Loucy (cell line): ENCODE measurements at regions not wholly inside any gene's neighbourhood (a gene's known extent, or its start where the extent isn't known, plus 50 kb on each side); places are given as distances from the start of the nearest gene placed in this dataset.

ENCODE experiments used
- H2AFZ ChIP-seq: fragments of 200-600 bp; sonication (generic); 2 replicates; pipeline ENCODE4 v1.6.0; 2016; ENCODE audit warnings: antibody characterized with exemption, mild to moderate bottlenecking, low read length, moderate library complexity
- H3F3A ChIP-seq: fragments of 200-600 bp; 2 replicates; pipeline ENCODE4 v1.6.0; 2016; ENCODE audit warnings: antibody characterized with exemption, low read depth, mild to moderate bottlenecking
- H3K27me3 ChIP-seq: fragments of 200-600 bp; sonication (generic); 2 replicates; pipeline ENCODE4 v1.6.1; 2014; ENCODE audit warnings: low read length, mild to moderate bottlenecking; ENCODE audit not compliant: insufficient read depth, poor library complexity, severe bottlenecking
- H3K36me3 ChIP-seq: fragments of 200-600 bp; sonication (generic); 2 replicates; pipeline ENCODE4 v1.6.1; 2016; ENCODE audit warnings: low read length; ENCODE audit not compliant: insufficient read depth
- H3K4me1 ChIP-seq: fragments of 200-600 bp; sonication (generic); 2 replicates; pipeline ENCODE4 v1.5.1; 2014; ENCODE audit warnings: low read length, mild to moderate bottlenecking; ENCODE audit not compliant: insufficient read depth, poor library complexity, severe bottlenecking
- H3K4me2 ChIP-seq: fragments of 200-600 bp; sonication (generic); 2 replicates; pipeline ENCODE4 v1.6.0; 2014; ENCODE audit warnings: antibody characterized with exemption, low read length, low read depth, mild to moderate bottlenecking; ENCODE audit not compliant: poor library complexity, severe bottlenecking
- H3K4me3 ChIP-seq: fragments of 200-600 bp; sonication (generic); 2 replicates; pipeline ENCODE4 v1.5.1; 2014; ENCODE audit warnings: low read length, mild to moderate bottlenecking, mixed read lengths; ENCODE audit not compliant: poor library complexity, severe bottlenecking
- H3K79me2 ChIP-seq: fragments of 200-600 bp; sonication (generic); 2 replicates; pipeline ENCODE4 v1.6.1; 2014; ENCODE audit warnings: low read length; ENCODE audit not compliant: insufficient read depth
- H3K9ac ChIP-seq: fragments of 200-600 bp; sonication (generic); 2 replicates; pipeline ENCODE4 v1.6.0; 2014; ENCODE audit warnings: mild to moderate bottlenecking, low read depth, low read length, moderate library complexity; ENCODE audit not compliant: poor library complexity, severe bottlenecking
- H3K9me2 ChIP-seq: fragments of 200-600 bp; sonication (generic); replicated peaks from 2 replicates; pipeline ENCODE4 v1.6.1; 2016; ENCODE audit warnings: low read depth, low read length, mixed read lengths
- H3K9me3 ChIP-seq: fragments of 200-600 bp; sonication (generic); 2 replicates; pipeline ENCODE4 v1.6.1; 2014; ENCODE audit warnings: mild to moderate bottlenecking, antibody characterized with exemption, low read length, low read depth; ENCODE audit not compliant: insufficient read depth
- H4K20me1 ChIP-seq: fragments of 200-600 bp; sonication (generic); 2 replicates; pipeline ENCODE4 v1.6.0; 2014; ENCODE audit warnings: antibody characterized with exemption, low read length, mild to moderate bottlenecking; ENCODE audit not compliant: insufficient read depth, poor library complexity, severe bottlenecking
- CTCF ChIP-seq: fragments of 200-600 bp; sonication (generic); conservative IDR thresholded peaks from 2 replicates; pipeline ENCODE4 v1.5.1; 2014; ENCODE audit warnings: mild to moderate bottlenecking, antibody characterized with exemption, low read length
- EZH2phosphoT487 ChIP-seq: fragments of 200-600 bp; IDR thresholded peaks from 2 replicates; pipeline ENCODE4 v1.6.1; 2018; ENCODE audit warnings: antibody characterized with exemption, mild to moderate bottlenecking, moderate library complexity, borderline replicate concordance

GRCh38 chr11:110000850-110001249 is 92.3 kb upstream of the ZC3H12C start:
- Histone ChIP-seq H4K20me1 (no peaks in the 10 kb centered on the region), H3K4me3 (no peak overlapping the region), H3K4me2 (no peak overlapping the region), H3K79me2 (no peaks in the 10 kb centered on the region), H3K9me3 (no peaks in the 10 kb centered on the region), H3K36me3 (no peaks in the 10 kb centered on the region), H3K9me2 (no peaks in the 10 kb centered on the region), H2AFZ (no peak overlapping the region), H3K4me1 (no peaks in the 10 kb centered on the region), H3F3A (no peaks in the 10 kb centered on the region), H3K9ac (no peak overlapping the region), H3K27me3 (no peaks in the 10 kb centered on the region)
- TF ChIP-seq CTCF, result no peak
- no peak for TF ChIP-seq EZH2phosphoT487

GRCh38 chr11:110003426-110003825 is 89.8 kb upstream of the ZC3H12C start:
- Histone ChIP-seq H3K79me2 (no peaks in the 10 kb centered on the region), H3K36me3 (no peaks in the 10 kb centered on the region), H3K9ac (no peak overlapping the region), H3F3A (no peaks in the 10 kb centered on the region), H3K27me3 (no peaks in the 10 kb centered on the region), H2AFZ (no peak overlapping the region), H3K4me3 (no peak overlapping the region), H3K4me2 (no peak overlapping the region), H3K9me3 (no peaks in the 10 kb centered on the region), H3K9me2 (no peaks in the 10 kb centered on the region), H3K4me1 (no peaks in the 10 kb centered on the region), H4K20me1 (no peaks in the 10 kb centered on the region)
- TF ChIP-seq CTCF, result no peak
- no peak for TF ChIP-seq EZH2phosphoT487

DNA sequence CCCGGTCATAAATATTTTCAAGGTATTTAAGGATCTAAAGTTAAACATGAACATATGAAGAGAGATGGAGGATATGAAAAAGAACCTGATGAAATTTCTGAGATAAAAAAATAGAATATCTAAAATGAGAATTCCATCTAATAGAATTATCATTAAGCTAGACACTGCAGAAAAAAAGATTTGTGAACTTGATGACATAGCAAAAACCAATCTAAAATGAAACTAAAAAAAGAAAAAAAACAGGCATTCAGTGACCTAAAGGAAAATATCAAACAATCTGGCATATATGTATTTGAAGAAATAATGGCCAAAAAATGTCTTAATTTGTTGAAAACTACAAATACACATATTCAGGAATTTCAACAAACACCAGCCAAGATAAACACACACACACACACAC is 81.6 kb upstream of the ZC3H12C start:
- Histone ChIP-seq H3K4me3 (no peak overlapping the region), H4K20me1 (no peaks in the 10 kb centered on the region), H3K4me1 (no peaks in the 10 kb centered on the region), H3K9me3 (no peaks in the 10 kb centered on the region), H3K9me2 (no peaks in the 10 kb centered on the region), H3K36me3 (no peaks in the 10 kb centered on the region), H2AFZ (no peak overlapping the region), H3F3A (no peaks in the 10 kb centered on the region), H3K79me2 (no peaks in the 10 kb centered on the region), H3K4me2 (no peak overlapping the region), H3K27me3 (no peaks in the 10 kb centered on the region), H3K9ac (no peak overlapping the region)
- TF ChIP-seq EZH2phosphoT487 (no peak), CTCF (no peak)
